ENCODE measurements at regions not wholly inside any gene's neighbourhood (a gene's known extent, or its start where the extent isn't known, plus 50 kb on each side); places are given as distances from the start of the nearest gene placed in this dataset.
"Not testable (repeated sequence)": the region's sequence is repeated elsewhere in the genome, so short reads cannot be mapped to it uniquely, and the experiment has no call there.

GRCh38 chr12:105672121-105672975 is 341.9 kb downstream of the C12orf75 start:
- Histone ChIP-seq H3K4me1 (ENCODE audit: control insufficient read depth in 3 of 3, insufficient read depth in 3 of 3, low read length in 3 of 3) (peaks cover 13 to 29% (median 24%) of the 10 kb centered on the region in 3 donors), H3K36me3 (ENCODE audit: control insufficient read depth in 3 of 3, insufficient read depth in 3 of 3, low read length in 3 of 3) (no peaks in the 10 kb centered on the region), H3K9ac (ENCODE audit: low read depth in 1 of 3, low read length in 3 of 3) (no peak overlapping the region)

DNA sequence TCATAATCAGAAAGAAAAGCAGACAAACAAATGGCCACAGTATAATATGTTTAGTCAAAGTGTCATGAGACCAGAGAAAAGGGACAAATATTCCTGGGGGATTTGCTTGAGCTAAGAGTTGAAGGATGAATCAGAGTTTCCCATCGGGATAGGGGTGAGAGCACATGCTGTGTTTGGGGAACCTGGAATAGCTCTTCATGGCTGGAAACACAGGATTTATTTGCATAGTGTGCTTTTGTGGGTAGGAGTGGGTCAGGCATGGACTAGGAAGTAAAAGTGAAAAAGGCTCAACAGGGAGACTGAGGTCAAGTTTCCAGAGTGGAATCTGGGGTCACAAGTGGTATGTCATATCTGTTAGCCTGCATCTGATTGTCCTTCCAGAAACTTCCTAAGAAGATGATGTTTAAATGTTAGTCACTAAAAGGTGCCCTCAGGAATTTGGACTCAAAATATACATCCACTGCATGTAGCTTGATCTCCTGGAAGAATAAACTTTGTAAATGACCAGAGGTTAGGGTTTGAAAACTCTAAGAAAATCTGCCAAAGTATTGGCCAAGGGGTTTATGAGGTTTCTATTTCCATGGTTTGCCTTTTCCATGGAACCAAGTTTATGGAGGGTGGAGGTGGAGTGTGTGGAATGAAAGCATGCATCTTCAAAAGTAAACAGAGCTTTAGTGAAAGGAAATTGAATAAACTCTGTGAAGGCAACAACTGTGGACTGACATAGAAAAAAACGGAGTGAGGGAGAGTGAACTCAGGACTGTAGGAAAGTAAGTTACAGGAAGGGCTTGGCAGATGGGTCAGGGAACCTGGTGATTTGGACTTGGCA is 344.6 kb downstream of the C12orf75 start:
- Histone ChIP-seq H3K9ac (ENCODE audit: low read depth in 1 of 3, low read length in 3 of 3) (no peak overlapping the region), H3K9me3 (ENCODE audit: control insufficient read depth in 3 of 3, low read length in 3 of 3) (no peaks in the 10 kb centered on the region), H3K27ac (ENCODE audit: low read depth, low read length) (no peak overlapping the region), H3K4me3 (ENCODE audit: low read length in 3 of 3) (no peak overlapping the region), H3K36me3 (ENCODE audit: control insufficient read depth in 3 of 3, insufficient read depth in 3 of 3, low read length in 3 of 3) (no peaks in the 10 kb centered on the region), H3K4me1 (ENCODE audit: control insufficient read depth in 3 of 3, insufficient read depth in 3 of 3, low read length in 3 of 3) (peaks cover 15 to 33% (median 30%) of the 10 kb centered on the region in 3 donors), H3K27me3 (ENCODE audit: control insufficient read depth in 3 of 3, insufficient read depth in 3 of 3, low read length in 3 of 3) (no peaks in the 10 kb centered on the region)

More at GRCh38 chr12:105672121-105672975, 341.9 kb downstream of the C12orf75 start:
- Histone ChIP-seq H3K9me3 (ENCODE audit: control insufficient read depth in 3 of 3, low read length in 3 of 3) (no peaks in the 10 kb centered on the region), H3K27ac (ENCODE audit: low read depth, low read length) (peak overlapping the region; percentile 49), H3K4me3 (ENCODE audit: low read length in 3 of 3) (peak overlapping the region in 1 of 3 donors; percentile 5), H3K27me3 (ENCODE audit: control insufficient read depth in 3 of 3, insufficient read depth in 3 of 3, low read length in 3 of 3) (no peaks in the 10 kb centered on the region)

- no peaks in the 10 kb centered on the region for H3K36me3 ChIP-seq (ENCODE audit: control insufficient read depth in 3 of 3, insufficient read depth in 3 of 3, low read length in 3 of 3)
- H3K4me1 ChIP-seq (ENCODE audit: control insufficient read depth in 3 of 3, insufficient read depth in 3 of 3, low read length in 3 of 3) = peaks cover 15 to 33% (median 30%) of the 10 kb centered on the region in 3 donors
- H3K27me3 ChIP-seq (ENCODE audit: control insufficient read depth in 3 of 3, insufficient read depth in 3 of 3, low read length in 3 of 3) = no peaks in the 10 kb centered on the region
- no peak overlapping the region for H3K4me3 ChIP-seq (ENCODE audit: low read length in 3 of 3)
- H3K9me3 ChIP-seq (ENCODE audit: control insufficient read depth in 3 of 3, low read length in 3 of 3) = no peaks in the 10 kb centered on the region
- no peak overlapping the region for H3K9ac ChIP-seq (ENCODE audit: low read depth in 1 of 3, low read length in 3 of 3)
- no peak overlapping the region for H3K27ac ChIP-seq (ENCODE audit: low read depth, low read length)
These were observed 346.2 kb downstream of the C12orf75 start for GRCh38 chr12:105676694-105677093.

DNA sequence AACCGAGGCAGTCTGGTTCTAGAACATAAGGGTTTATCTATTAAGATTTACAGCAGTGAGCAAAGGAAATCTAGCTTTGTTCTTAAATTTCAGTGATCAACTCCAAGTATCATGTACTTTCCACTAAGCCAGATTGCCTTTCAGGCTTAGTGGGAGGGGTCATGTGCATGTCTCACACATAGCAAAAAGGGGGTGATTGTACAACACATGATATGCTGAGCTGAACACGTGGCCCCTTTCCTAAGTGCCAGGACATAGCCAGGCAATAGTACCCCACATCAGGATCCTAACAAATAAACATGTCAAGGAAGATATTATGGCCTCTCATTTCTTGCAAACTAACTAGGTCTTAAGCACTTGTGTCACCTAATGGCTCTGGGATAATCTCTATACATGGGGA is 347.2 kb downstream of the C12orf75 start:
- Histone ChIP-seq H3K27me3 (ENCODE audit: control insufficient read depth in 3 of 3, insufficient read depth in 3 of 3, low read length in 3 of 3) (no peaks in the 10 kb centered on the region), H3K27ac (ENCODE audit: low read depth, low read length) (no peak overlapping the region), H3K9me3 (ENCODE audit: control insufficient read depth in 3 of 3, low read length in 3 of 3) (no peaks in the 10 kb centered on the region), H3K4me1 (ENCODE audit: control insufficient read depth in 3 of 3, insufficient read depth in 3 of 3, low read length in 3 of 3) (peaks cover 8 to 25% (median 24%) of the 10 kb centered on the region in 3 donors), H3K36me3 (ENCODE audit: control insufficient read depth in 3 of 3, insufficient read depth in 3 of 3, low read length in 3 of 3) (no peaks in the 10 kb centered on the region), H3K4me3 (ENCODE audit: low read length in 3 of 3) (no peak overlapping the region), H3K9ac (ENCODE audit: low read depth in 1 of 3, low read length in 3 of 3) (no peak overlapping the region)

GRCh38 chr12:105679982-105680381 is 349.5 kb downstream of the C12orf75 start:
- Histone ChIP-seq H3K9ac (ENCODE audit: low read depth in 1 of 3, low read length in 3 of 3) (no peak overlapping the region), H3K9me3 (ENCODE audit: control insufficient read depth in 3 of 3, low read length in 3 of 3) (no peaks in the 10 kb centered on the region), H3K4me1 (ENCODE audit: control insufficient read depth in 3 of 3, insufficient read depth in 3 of 3, low read length in 3 of 3) (peaks cover 8 to 25% (median 18%) of the 10 kb centered on the region in 3 donors), H3K4me3 (ENCODE audit: low read length in 3 of 3) (no peak overlapping the region), H3K27ac (ENCODE audit: low read depth, low read length) (no peak overlapping the region), H3K27me3 (ENCODE audit: control insufficient read depth in 3 of 3, insufficient read depth in 3 of 3, low read length in 3 of 3) (no peaks in the 10 kb centered on the region), H3K36me3 (ENCODE audit: control insufficient read depth in 3 of 3, insufficient read depth in 3 of 3, low read length in 3 of 3) (no peaks in the 10 kb centered on the region)

- H3K27me3 ChIP-seq (ENCODE audit: control insufficient read depth in 3 of 3, insufficient read depth in 3 of 3, low read length in 3 of 3) = no peaks in the 10 kb centered on the region
- H3K4me1 ChIP-seq (ENCODE audit: control insufficient read depth in 3 of 3, insufficient read depth in 3 of 3, low read length in 3 of 3) = peaks cover 8 to 16% (median 16%) of the 10 kb centered on the region in 3 donors
These were observed 350.9 kb downstream of the C12orf75 start for GRCh38 chr12:105681341-105681740.

DNA sequence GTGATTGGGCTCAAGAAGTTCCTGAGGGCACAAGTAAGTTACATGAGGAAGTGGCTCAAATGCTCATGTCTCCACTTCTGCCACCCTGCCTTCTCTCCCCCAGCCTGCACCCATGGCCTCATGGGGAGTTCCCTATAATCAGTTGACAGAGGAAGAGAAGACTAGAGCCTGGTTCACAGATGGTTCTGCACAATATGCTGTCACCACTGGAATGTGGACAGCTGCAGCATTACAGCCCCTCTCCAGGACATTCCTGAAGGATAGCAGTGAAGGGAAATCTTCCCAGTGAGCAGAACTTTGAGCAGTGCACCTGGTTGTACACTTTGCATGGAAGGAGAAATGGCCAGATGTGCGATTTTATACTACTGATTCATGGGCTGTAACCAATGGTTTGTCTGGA is 352.3 kb downstream of the C12orf75 start:
- H3K27ac ChIP-seq (ENCODE audit: low read depth, low read length); H3K9me3 ChIP-seq (ENCODE audit: control insufficient read depth in 3 of 3, low read length in 3 of 3): not testable (repeated sequence)

More at GRCh38 chr12:105681341-105681740, 350.9 kb downstream of the C12orf75 start:
- no peak overlapping the region for H3K9ac ChIP-seq (ENCODE audit: low read depth in 1 of 3, low read length in 3 of 3)
- H3K4me3 ChIP-seq (ENCODE audit: low read length in 3 of 3) = no peak overlapping the region
- no peaks in the 10 kb centered on the region for H3K36me3 ChIP-seq (ENCODE audit: control insufficient read depth in 3 of 3, insufficient read depth in 3 of 3, low read length in 3 of 3)
- H3K27ac ChIP-seq (ENCODE audit: low read depth, low read length) = no peak overlapping the region
- H3K9me3 ChIP-seq (ENCODE audit: control insufficient read depth in 3 of 3, low read length in 3 of 3) = no peaks in the 10 kb centered on the region

DNA sequence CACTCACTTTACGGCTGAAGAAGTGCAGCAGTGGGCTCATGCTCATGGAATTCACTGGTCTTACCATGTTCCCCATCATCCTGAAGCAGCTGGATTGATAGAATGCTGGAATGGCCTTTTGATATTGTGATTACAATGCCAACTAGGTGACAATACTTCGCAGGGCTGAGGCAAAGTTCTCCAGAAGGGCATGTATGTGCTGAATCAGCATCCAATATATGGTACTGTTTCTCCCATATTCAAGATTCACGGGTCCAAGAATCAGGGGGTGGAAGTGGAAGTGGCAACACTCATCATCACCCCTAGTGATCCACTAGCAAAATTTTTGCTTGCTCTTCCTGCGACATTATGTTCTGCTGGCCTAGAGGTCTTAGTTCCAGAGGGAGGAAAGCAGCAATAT is 353.3 kb downstream of the C12orf75 start:
- not testable (repeated sequence) for H3K27me3 ChIP-seq (ENCODE audit: control insufficient read depth in 3 of 3, insufficient read depth in 3 of 3, low read length in 3 of 3); H3K4me3 ChIP-seq (ENCODE audit: low read length in 3 of 3); H3K9ac ChIP-seq (ENCODE audit: low read depth in 1 of 3, low read length in 3 of 3); H3K36me3 ChIP-seq (ENCODE audit: control insufficient read depth in 3 of 3, insufficient read depth in 3 of 3, low read length in 3 of 3); H3K9me3 ChIP-seq (ENCODE audit: control insufficient read depth in 3 of 3, low read length in 3 of 3); H3K4me1 ChIP-seq (ENCODE audit: control insufficient read depth in 3 of 3, insufficient read depth in 3 of 3, low read length in 3 of 3); H3K27ac ChIP-seq (ENCODE audit: low read depth, low read length)

More for the DNA sequence above, 352.3 kb downstream of the C12orf75 start:
- not testable (repeated sequence) for H3K4me3 ChIP-seq (ENCODE audit: low read length in 3 of 3); H3K9ac ChIP-seq (ENCODE audit: low read depth in 1 of 3, low read length in 3 of 3); H3K4me1 ChIP-seq (ENCODE audit: control insufficient read depth in 3 of 3, insufficient read depth in 3 of 3, low read length in 3 of 3); H3K27me3 ChIP-seq (ENCODE audit: control insufficient read depth in 3 of 3, insufficient read depth in 3 of 3, low read length in 3 of 3); H3K36me3 ChIP-seq (ENCODE audit: control insufficient read depth in 3 of 3, insufficient read depth in 3 of 3, low read length in 3 of 3)

GRCh38 chr12:105698075-105698474 is 367.6 kb downstream of the C12orf75 start:
- H3K4me3 ChIP-seq (ENCODE audit: low read length in 3 of 3) = no peak overlapping the region
- no peaks in the 10 kb centered on the region for H3K36me3 ChIP-seq (ENCODE audit: control insufficient read depth in 3 of 3, insufficient read depth in 3 of 3, low read length in 3 of 3)
- H3K9me3 ChIP-seq (ENCODE audit: control insufficient read depth in 3 of 3, low read length in 3 of 3) = no peaks in the 10 kb centered on the region
- no peaks in the 10 kb centered on the region for H3K4me1 ChIP-seq (ENCODE audit: control insufficient read depth in 3 of 3, insufficient read depth in 3 of 3, low read length in 3 of 3)
- no peak overlapping the region for H3K9ac ChIP-seq (ENCODE audit: low read depth in 1 of 3, low read length in 3 of 3)
- no peak overlapping the region for H3K27ac ChIP-seq (ENCODE audit: low read depth, low read length)
- no peaks in the 10 kb centered on the region for H3K27me3 ChIP-seq (ENCODE audit: control insufficient read depth in 3 of 3, insufficient read depth in 3 of 3, low read length in 3 of 3)

DNA sequence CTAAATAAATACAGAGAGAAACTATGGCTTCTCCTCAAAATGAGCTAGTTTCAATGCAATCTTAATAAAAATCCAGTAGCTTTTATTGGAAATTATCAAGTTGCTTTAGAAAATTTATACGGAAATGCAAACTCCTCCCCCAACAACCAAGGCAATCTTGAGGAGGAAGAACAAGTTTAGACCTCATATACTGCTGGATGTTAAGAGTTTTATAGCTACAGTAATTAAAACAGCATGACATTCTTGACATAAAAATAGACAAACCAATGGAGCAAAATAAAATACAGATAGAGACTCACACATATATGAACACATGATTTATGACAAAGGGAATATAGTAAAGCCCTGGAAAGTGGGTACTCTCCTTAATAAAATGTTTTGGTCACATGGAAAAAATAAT is 368.7 kb downstream of the C12orf75 start:
- no peak overlapping the region for H3K27ac ChIP-seq (ENCODE audit: low read depth, low read length)
- no peaks in the 10 kb centered on the region for H3K27me3 ChIP-seq (ENCODE audit: control insufficient read depth in 3 of 3, insufficient read depth in 3 of 3, low read length in 3 of 3)
- no peaks in the 10 kb centered on the region for H3K4me1 ChIP-seq (ENCODE audit: control insufficient read depth in 3 of 3, insufficient read depth in 3 of 3, low read length in 3 of 3)
- H3K36me3 ChIP-seq (ENCODE audit: control insufficient read depth in 3 of 3, insufficient read depth in 3 of 3, low read length in 3 of 3) = no peaks in the 10 kb centered on the region
- H3K9ac ChIP-seq (ENCODE audit: low read depth in 1 of 3, low read length in 3 of 3) = no peak overlapping the region
- H3K4me3 ChIP-seq (ENCODE audit: low read length in 3 of 3) = no peak overlapping the region
- no peaks in the 10 kb centered on the region for H3K9me3 ChIP-seq (ENCODE audit: control insufficient read depth in 3 of 3, low read length in 3 of 3)
